T-helper 1 cell (primary cell): ENCODE measurements at regions not wholly inside any gene's neighbourhood (a gene's known extent, or its start where the extent isn't known, plus 50 kb on each side); places are given as distances from the start of the nearest gene placed in this dataset.

Experiments
- DNase-seq, 5 donors: peaks; one replicate each; pipeline ENCODE4 v3.0.0-alpha.2; 2012 to 2020

DNA sequence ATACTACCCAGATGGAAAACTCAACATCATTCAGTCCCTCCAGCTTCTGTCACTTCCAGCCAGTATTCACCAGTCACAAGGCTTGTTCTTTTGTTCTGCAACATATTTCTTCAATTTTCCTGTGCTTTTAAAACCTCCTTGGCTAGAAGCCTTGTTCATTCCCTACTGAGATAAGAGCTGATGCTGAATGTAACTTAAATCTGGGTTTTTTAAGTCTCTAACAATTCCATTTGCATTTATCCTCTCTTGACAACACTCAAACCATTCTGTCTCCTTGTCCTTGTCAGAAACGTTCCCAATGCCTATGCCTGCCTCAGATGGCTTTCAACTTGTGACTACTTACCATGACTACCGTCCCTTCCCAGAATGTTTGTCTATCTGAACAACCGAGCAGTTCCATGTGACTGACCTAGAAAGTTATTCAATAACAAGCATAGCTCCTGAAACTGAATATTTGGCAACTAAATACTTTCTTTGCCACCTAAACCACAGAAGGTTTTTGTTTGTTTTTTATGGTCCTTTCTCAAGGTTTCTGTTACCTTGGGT is 682.9 kb upstream of the GALNTL6 start:
- no peak for DNase-seq

DNA sequence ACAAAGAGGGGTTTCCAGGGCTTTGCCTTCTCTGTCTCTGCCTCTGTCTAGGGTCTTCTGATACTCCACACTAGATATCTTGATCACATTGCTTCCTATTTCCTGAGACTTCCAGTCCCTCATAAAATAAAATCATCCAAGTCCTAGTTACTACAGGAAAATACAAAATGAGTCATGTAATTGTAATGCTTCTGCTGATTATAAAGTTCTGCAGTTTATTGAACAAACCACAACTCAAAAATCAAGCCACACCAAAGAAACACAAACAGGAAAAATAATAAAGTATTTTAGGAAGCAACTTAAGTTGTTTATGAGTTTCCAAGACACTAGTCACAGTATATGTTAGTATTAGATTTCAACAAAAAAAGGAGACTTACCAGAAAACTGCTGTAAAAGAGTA is 695.1 kb upstream of the GALNTL6 start:
- no peak for DNase-seq

DNA sequence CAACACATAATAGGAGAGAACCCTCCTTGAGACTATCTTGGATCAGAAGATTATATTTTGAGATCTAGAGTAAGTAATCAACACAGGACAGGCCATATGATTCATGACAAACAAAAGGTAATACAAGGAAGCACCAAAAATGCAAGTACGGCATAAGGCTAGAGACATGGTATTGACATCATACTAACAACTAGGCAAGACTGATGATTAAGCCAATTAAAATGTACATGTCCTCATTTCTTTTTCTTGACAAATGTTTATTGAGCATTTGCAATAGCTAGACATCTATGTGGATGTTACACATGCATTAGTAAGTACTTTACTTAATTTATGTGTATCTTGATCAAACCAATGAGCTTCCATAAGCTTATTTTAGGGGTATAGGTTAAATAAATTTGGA is 695.7 kb upstream of the GALNTL6 start:
- DNase-seq, result no peak

DNA sequence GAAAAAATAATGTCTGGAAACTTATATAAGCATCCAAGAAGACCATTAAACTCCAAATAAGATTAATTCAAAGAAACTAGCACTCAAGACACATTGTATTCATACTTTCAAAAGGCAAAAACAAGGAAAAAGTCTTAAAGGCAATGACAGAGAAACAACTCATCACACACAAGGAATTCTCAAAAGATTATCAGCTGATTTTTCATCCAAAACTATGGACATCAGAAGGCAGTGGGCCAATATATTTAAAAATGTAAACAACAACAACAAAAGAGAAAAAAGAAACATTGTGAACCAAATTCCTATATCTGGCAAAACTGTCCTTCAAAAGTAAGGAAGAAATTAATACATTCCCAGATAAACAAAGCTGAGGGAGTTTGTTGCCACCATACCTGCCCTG is 711.4 kb upstream of the GALNTL6 start:
- no peak for DNase-seq

DNA sequence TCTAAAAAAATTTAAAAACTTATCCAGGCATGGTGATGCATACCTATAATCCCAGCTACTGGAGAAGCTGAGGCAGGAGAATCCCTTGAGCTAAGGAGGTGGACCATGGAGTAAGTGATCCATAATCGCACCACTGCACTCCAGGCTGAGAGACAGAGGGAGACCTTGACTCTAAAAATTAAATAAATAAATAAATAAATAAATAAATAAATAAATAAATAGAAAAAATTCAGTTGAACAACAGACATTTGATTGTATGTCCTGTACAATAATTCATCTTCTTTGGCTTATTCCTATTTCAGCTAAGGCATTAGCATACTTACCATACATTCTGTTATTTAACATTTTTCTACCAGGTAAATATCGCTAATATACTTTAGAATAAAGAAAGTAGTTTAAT is 726.1 kb upstream of the GALNTL6 start:
- DNase-seq, result no peak

DNA sequence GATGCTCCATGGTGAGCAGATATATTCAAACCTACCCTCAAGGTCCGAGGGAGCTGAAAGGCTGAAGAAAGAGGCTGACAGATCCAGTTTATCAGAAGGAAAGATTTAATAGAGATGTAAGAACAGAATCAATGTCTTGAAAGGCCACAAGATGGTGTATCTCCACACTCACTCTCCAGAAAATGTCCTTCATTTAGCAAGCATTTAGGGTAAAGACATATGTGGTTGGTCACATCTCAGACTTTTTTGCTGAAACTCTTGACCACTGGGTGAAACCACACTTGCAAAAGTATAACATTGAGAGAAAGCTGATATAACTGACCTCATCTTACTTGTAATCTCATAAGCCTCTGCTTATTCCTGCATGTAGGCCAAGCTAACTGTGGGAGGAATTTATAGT is 745.8 kb upstream of the GALNTL6 start:
- DNase-seq, result no peak

DNA sequence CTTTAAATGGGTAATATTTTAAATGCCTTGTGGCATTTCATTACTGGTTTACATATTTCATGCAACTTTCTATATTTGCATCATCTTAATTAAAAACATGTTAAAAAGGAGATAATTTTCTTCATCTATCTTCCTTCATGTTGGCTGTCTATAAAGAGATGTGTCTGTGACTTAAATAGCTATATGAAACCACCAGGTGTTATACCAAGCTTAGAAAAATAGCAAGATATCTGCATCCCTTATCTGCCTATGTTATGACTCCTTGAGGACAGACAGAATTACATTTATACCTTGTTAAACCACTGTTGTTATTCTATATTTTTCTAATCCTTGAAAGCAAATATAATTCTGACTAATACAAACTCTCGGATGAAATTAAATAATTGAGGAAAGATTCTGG is 763.8 kb upstream of the GALNTL6 start:
- no peak for DNase-seq

DNA sequence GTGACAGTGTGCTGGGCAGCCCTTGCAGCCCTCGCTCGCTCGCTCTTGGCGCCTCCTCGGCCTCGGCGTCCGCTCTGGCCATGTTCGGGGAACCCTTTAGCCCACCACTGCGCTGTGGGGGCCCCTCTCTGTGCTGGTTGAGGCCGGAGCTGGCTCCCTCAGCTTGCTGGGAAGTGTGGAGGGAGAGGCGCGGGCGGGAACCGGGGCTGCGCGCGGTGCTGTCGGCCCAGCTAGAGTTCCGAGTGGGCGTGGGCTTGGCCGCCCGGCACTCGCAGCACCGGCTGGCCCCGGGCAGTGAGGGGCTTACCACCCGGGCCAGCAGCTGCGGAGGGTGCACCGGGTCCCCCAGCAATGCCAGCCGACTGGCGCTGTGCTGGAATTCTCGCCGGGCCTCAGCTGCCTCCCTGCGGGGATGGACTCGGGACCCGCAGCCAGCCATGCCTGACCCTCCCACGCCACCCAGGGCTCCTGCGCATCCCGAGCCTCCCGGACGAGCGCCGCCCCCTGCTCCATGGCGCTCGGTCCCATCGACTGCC is 770.1 kb upstream of the GALNTL6 start:
- DNase-seq, result peak in 1 of 5 donors; percentile 2

DNA sequence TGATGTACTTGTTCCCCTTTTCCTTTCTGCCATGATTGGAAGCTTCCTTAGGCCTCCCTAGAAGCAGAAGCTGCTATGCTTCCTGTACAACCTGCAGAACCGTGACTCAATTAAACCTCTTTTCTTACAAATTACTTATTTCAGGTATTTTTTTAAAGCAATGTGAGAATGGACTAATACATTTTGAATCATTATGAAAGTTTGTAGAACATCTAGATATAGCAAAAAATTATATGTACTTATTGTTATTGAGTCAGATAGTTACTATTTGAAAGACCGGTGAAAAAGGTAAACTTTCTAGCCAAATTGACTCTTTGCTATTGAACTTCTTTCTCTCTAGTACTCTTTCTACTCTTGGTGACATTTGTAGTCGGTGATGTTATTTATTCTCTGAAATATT is 777.3 kb upstream of the GALNTL6 start:
- DNase-seq, result no peak

DNA sequence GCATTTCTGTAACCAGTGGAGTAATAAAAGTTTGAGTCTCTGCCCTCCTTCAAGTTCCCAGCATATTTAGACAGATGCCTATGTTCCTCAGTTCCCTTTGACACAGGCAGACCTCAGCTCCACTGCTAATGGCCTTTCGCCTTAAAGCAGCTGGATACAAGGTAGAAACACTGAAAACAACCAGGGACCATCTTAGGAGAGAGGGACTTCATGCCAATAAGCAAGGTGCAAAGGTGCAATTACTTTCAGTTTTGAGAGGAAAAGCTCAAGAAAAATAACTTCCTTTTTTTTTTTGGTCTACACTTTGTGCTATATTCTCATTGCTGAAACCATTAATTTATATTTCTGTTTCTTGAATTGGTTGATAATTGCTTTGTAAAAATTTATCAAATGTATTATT is 781.9 kb upstream of the GALNTL6 start:
- DNase-seq, result no peak

DNA sequence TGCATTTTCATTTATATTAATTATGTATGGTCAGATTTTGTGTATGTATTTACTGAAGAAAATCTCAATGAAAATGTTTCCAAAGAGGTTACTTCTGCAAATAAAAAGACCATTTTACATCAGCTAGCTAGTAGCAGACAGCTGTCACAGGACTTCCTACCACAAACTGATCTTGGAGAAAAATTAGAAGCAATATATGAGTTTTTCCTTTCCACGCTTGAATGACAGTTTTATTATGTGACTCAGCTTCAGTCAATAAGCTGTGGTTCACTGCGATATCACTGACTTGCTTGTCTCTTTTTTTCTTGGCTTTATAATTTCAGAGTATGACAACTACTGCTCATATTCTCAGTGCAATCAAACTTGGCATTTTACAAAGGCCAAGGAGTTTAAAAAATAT is 787.4 kb upstream of the GALNTL6 start:
- no peak for DNase-seq

DNA sequence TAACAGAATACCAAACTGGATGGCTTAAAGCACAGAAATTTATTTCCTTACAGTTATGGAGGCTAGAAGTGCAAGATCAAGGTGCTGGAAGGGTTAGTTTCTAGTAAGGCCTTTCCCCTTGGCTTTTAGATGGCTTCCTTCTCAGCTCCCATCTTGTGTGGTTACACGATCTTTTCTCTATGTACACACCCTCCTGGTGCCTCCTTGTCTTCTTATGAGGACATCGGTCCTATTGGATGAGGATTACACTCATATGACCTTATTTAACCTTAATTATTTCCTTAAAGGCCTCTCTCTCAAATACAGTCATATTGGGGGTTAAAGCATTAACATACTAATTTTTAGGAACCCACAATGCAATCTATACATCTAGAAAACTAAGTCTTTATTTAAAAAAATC is 787.9 kb upstream of the GALNTL6 start:
- no peak for DNase-seq

DNA sequence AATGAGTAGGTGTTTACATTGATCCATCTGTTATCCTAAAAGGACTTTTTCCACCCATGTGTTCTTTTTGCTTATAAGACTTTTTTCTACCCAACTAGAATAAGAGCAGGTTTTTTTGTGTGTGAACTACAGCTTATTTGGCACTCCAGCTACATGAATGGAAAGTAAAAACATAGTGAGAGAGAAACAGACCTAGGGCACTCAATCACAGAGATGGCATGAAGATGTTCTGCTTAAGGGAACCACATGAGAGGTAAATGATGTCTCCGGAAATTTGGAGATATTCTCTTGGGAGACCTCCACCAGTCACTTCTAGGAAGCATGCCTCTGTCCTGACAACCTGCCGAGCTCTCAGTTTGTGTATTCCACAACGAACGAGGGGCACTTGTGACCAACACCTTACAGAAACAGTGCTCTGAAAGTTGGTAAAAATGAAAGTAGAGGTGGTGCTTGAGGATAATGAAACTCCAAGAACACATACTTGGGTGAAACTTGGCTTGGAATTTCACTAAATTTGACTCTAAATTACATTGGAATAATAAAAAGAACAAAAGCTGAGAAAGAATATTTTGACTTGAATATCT is 788.4 kb upstream of the GALNTL6 start:
- DNase-seq, result no peak

DNA sequence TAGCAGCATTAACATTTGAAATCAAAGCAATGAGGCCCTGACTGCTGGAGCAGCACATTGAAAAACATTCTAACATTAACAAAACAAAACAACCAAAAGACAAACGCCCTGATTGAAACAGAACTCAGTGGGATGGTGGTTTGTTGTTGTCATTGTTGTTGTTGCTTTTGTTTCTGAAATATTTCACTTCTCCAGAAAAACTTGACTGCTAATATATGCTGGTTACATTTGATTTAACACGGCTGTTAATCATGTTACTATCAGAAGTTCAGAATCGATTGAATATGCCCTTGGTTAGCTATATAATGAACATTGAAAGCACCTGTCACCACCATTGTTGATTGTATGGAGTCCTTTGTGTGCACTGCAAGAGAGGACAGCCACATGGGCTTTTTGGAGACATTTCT is 790.4 kb upstream of the GALNTL6 start:
- no peak for DNase-seq

DNA sequence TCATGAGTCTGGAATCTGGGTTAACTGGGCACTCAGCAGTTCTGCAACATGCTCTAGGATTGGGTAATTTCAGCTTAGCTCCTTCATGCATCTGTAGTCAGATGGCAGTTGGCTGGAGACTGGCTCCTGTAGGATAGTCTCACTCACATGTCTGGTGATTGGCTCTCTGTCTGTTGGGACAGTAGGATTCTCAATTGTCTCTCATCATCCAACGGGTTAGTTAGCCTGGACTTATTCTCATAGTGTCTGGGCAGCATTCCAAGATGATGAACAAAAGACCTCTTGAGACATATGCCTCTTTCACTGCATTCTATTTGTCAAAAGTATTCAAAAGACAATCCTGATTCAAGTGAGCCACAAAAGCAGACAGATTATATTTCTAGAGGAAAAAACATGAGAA is 795.6 kb upstream of the GALNTL6 start:
- no peak for DNase-seq

DNA sequence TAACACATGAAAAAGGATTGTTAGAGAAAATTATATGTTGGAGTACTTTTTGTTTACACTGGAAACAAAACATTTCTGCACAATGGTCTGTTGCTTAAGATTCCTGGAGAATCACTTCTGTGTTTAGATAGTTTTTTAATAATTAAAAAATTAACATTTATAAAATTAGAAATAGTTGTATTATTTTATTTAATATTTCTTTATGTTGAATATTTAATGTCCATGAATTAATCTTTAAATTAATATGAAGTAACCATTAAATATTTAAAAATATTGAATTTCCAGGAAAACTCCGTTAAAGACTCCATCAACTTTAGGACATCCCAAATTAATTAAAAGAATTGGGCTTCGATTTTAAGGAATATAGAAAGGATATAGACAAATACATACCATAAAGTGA is 797.1 kb upstream of the GALNTL6 start:
- no peak for DNase-seq

DNA sequence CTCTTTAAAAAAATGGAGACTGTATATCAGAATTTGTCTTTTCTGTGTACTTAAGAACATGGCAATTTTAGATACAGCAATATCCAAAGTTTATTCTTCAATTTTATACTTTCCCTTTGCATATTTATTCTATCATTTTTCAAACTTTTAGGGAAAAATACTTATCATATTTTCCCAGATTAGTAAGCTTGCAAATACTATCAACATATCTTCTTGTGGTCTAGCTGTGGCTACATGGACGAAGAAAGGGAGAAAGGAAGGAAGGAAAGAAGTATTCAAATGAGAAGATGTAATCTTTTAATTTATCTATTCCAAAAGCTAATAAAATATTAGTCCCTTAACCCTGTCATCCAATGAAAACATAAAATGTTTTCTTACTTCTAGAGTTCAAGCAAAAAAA is 797.8 kb upstream of the GALNTL6 start:
- no peak for DNase-seq

DNA sequence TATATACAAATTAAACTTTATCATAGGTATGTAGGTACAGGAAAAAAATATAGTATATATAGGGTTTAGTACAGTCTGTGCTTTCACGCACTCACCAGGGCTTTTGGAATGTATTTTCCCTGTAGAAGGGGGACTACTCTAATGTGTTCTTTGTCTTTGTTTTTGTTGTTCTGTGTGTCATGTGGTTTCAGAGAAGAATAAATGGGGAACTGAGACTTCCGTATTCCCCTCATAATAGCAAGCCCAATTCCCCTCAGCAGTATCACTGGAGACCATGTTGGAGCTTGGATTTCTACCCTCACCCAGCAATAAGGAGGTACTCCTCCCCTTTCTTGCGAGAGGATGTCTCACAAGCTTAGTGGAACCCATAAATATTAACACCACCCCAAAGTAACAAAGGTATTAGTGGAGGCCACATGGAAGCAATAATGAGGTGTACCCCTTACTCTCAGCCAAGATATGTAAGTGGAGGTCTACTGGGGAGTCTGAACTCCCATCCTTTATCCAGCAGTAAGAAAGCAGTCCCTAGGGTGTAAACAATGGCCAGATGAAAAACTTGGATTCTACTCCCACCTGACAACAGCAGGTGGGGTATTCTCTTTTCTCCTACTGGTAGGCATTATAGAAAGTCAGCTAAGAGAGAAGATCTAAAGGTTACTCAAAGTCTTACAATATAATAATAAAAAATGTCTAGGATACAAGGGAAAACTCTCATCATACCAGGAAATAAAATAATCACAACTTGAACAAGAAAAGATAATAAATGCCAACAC is 805.4 kb upstream of the GALNTL6 start:
- DNase-seq, result no peak

DNA sequence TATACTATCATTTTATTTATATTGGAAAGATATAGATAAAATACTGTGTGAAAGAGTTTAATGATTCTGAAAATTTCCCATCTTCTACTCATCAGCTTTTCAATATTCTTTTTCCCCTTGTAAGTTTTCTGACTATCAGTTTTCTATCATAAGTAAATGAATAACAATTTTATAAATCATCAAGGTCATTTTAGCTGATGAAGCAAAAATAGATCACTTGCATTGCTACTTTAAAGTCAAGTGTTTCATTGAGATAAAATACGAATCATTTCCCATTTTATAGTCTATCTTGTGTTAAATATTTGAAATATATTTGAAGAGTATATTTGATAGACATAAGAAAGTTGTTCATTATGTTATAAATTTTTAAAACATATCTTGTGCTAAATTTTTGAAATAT is 811.0 kb upstream of the GALNTL6 start:
- no peak for DNase-seq

DNA sequence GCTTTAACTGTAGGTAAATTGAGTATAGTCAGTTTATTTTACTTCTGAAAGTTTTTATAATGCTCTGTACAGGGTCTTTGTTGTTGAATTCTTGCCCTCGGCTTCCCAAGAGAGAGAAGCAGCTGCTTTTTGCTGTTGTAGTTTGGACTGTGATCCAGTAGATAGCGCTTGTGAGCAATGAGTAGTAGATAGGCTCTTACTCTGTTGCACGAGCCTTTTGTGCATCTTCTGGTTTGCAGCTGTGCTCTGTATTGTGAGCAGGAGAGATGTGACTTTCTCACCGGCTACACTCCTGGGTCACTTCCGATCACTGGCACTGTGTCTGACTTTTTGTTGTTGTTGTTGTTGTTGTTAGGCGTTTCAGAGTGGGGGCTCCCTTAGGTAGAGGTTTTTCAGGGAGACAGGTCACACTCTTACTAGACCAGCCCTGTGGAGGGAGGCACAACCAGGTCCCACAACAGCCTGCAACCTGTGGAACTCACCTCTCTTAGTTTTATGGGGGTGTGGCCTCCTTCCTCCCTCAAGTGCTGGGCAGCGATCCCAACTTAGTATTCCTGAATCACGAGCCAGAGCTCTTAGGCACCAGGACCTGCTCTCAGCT is 822.1 kb upstream of the GALNTL6 start:
- no peak for DNase-seq

DNA sequence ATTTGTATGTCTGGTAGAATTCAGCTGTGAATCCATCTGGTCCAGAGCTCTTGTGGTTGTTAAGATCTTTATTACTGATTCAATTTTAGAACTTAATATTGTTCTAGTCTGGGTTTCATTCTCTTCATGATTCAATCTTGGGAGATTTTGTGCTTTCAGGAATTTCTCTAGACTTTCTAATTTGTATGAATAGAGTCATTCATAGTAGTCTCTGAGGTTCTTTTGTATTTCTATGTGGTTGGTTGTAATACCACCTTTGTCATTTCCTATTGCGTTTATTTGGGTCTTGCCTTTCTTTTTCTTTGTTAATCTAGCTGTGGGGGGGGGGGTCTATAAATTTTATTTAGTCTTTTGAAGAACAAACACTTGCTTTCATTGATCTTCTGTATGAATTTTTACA is 824.8 kb upstream of the GALNTL6 start:
- no peak for DNase-seq

DNA sequence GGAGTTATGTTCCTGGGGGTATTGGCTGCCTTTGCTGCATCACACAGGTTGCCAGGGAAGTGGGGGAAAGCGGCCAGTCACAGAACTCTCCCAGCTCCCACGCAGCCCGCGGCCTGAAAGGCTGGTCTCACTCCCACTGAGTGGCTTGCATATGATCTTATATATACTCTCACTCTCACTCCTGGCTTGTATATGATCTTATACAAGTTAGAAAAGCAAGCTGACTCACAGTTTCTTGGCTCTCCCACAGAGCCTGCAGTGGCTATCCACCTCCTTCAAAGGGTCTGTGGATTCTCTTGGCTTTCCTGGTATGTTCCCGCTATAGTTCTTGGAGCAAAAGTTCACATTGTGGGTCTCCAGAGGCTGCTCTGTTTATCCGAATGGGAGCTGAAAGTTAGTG is 833.5 kb upstream of the GALNTL6 start:
- no peak for DNase-seq

DNA sequence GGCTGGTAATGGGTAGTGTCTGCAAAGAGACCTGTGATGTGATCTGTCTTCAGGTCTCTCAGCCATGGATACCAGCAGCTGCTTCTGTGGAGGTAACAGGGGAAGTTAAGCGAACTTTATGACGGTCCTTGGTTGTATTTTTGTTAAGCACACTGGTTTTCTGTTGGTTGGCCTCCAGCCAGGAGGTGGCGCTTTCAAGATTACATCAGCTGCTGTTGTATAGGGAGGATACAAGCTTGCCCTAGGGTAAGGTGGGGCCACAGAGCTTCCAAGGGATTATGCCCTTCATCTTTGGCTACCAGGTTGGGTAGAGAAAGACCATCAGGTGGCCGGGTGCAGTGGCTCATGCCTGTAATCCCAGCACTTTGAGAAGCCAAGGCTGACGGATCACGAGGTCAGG is 834.2 kb upstream of the GALNTL6 start:
- DNase-seq, result no peak

DNA sequence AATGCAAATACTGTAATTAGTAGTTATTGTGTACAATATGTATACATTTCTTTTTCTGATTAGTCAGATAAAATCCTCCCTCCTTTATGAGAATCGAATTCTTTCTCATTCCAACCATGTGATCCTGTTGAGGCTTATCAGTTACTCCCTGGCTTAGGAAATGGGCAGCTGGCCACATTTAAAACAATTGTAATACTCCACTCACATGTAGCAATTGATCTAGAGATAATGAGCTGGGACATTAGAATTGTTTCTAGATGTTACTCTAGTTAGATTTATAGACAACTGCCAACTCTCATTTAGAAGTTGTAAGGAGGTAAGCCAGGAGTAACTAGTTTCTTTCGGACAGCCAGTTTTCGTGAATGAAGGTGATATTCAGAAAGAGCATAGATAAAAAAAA is 859.3 kb upstream of the AADAT start:
- DNase-seq, result no peak
